ENCODE measurements at regions not wholly inside any gene's neighbourhood (a gene's known extent, or its start where the extent isn't known, plus 50 kb on each side); places are given as distances from the start of the nearest gene placed in this dataset.
"Not testable (repeated sequence)": the region's sequence is repeated elsewhere in the genome, so short reads cannot be mapped to it uniquely, and the experiment has no call there.

GRCh38 chr5:117604845-117605244, 1030.2 kb upstream of the SEMA6A start:
- no peaks in the 10 kb centered on the region for H3K27me3 ChIP-seq
- TF ChIP-seq CTCF (IDR thresholded peaks at IDR 0.05) (no peak), POLR2A (IDR thresholded peaks at IDR 0.05) (no peak), POLR2AphosphoS5 (IDR thresholded peaks at IDR 0.05; ENCODE audit: insufficient read depth in 1 of 2, low read depth in 1 of 2) (no peak)
- no peaks in the 10 kb centered on the region for H3K9me3 ChIP-seq
- no peak overlapping the region for H3K4me3 ChIP-seq
- no peaks in the 10 kb centered on the region for H3K36me3 ChIP-seq
- DNase-seq (ENCODE audit: extremely low spot score in 2 of 2), result no peak
- no peaks in the 10 kb centered on the region for H3K4me1 ChIP-seq
- no peak overlapping the region for H3K27ac ChIP-seq
- intact Hi-C loops (cut with DNase I), result no loop called here

- H3K4me1 ChIP-seq; H3K9me3 ChIP-seq; intact Hi-C loops (cut with DNase I); H3K4me3 ChIP-seq; H3K27me3 ChIP-seq; H3K36me3 ChIP-seq; H3K27ac ChIP-seq; DNase-seq (ENCODE audit: extremely low spot score in 2 of 2): not testable (repeated sequence)
Measured at GRCh38 chr5:117599811-117600210, 1025.2 kb upstream of the SEMA6A start.

- Histone ChIP-seq H3K9me3 (no peaks in the 10 kb centered on the region), H3K36me3 (no peaks in the 10 kb centered on the region), H3K4me3 (no peak overlapping the region), H3K27ac (no peak overlapping the region), H3K4me1 (no peaks in the 10 kb centered on the region), H3K27me3 (no peaks in the 10 kb centered on the region)
- DNase-seq (ENCODE audit: extremely low spot score in 2 of 2), result no peak
- TF ChIP-seq POLR2A (IDR thresholded peaks at IDR 0.05), result no peak
- peak in 1 of 2 donors; percentile 15 for TF ChIP-seq POLR2AphosphoS5 (IDR thresholded peaks at IDR 0.05; ENCODE audit: insufficient read depth in 1 of 2, low read depth in 1 of 2)
- TF ChIP-seq CTCF (IDR thresholded peaks at IDR 0.05), result no peak
- intact Hi-C loops (cut with DNase I), result no loop called here
Measured at GRCh38 chr5:117594166-117594565, 1019.5 kb upstream of the SEMA6A start.

GRCh38 chr5:117590944-117591343, 1016.3 kb upstream of the SEMA6A start:
- no peak for DNase-seq (ENCODE audit: extremely low spot score in 2 of 2)
- Histone ChIP-seq H3K27ac (no peak overlapping the region), H3K27me3 (no peaks in the 10 kb centered on the region), H3K9me3 (no peaks in the 10 kb centered on the region), H3K4me1 (no peaks in the 10 kb centered on the region), H3K36me3 (no peaks in the 10 kb centered on the region), H3K4me3 (no peak overlapping the region)
- intact Hi-C loops (cut with DNase I), result no loop called here
- no peak for TF ChIP-seq POLR2AphosphoS5 (IDR thresholded peaks at IDR 0.05; ENCODE audit: insufficient read depth in 1 of 2, low read depth in 1 of 2)
- TF ChIP-seq POLR2A (IDR thresholded peaks at IDR 0.05), result no peak
- TF ChIP-seq CTCF (IDR thresholded peaks at IDR 0.05), result peak in 1 of 3 experiments; percentile 13

GRCh38 chr5:117588611-117589010, 1014.0 kb upstream of the SEMA6A start:
- intact Hi-C loops (cut with DNase I), result no loop called here
- H3K27ac ChIP-seq, result no peak overlapping the region
- H3K4me1 ChIP-seq, result no peaks in the 10 kb centered on the region
- no peaks in the 10 kb centered on the region for H3K9me3 ChIP-seq
- no peak overlapping the region for H3K4me3 ChIP-seq
- TF ChIP-seq POLR2AphosphoS5 (IDR thresholded peaks at IDR 0.05; ENCODE audit: insufficient read depth in 1 of 2, low read depth in 1 of 2) (no peak), CTCF (IDR thresholded peaks at IDR 0.05) (no peak), POLR2A (IDR thresholded peaks at IDR 0.05) (no peak)
- no peaks in the 10 kb centered on the region for H3K27me3 ChIP-seq
- H3K36me3 ChIP-seq, result no peaks in the 10 kb centered on the region
- no peak for DNase-seq (ENCODE audit: extremely low spot score in 2 of 2)

- TF ChIP-seq POLR2AphosphoS5 (IDR thresholded peaks at IDR 0.05; ENCODE audit: insufficient read depth in 1 of 2, low read depth in 1 of 2) (no peak), CTCF (IDR thresholded peaks at IDR 0.05) (no peak), POLR2A (IDR thresholded peaks at IDR 0.05) (no peak)
- H3K9me3 ChIP-seq, result no peaks in the 10 kb centered on the region
- H3K27me3 ChIP-seq, result no peaks in the 10 kb centered on the region
- no peaks in the 10 kb centered on the region for H3K36me3 ChIP-seq
- no peak overlapping the region for H3K4me3 ChIP-seq
- H3K4me1 ChIP-seq, result no peaks in the 10 kb centered on the region
- H3K27ac ChIP-seq, result no peak overlapping the region
- DNase-seq (ENCODE audit: extremely low spot score in 2 of 2), result no peak
- intact Hi-C loops (cut with DNase I), result no loop called here
Measured at GRCh38 chr5:117587111-117587510, 1012.5 kb upstream of the SEMA6A start.

Measured in vagina (tissue), 2 donors.